Liver (tissue), 3 donors: ENCODE measurements at regions not wholly inside any gene's neighbourhood (a gene's known extent, or its start where the extent isn't known, plus 50 kb on each side); places are given as distances from the start of the nearest gene placed in this dataset.
"Not testable (repeated sequence)": the region's sequence is repeated elsewhere in the genome, so short reads cannot be mapped to it uniquely, and the experiment has no call there.

Experiments used
- EGR1 ChIP-seq, 2 donors: IDR thresholded peaks; 2 replicates each; pipeline ENCODE4 v1.6.1; 2016 to 2018; ENCODE audit warnings: antibody characterized with exemption in 2 of 2, low read depth in 2 of 2
- GABPA ChIP-seq, 2 donors: IDR thresholded peaks in 1 of 2; conservative IDR thresholded peaks in 1 of 2; 2 replicates each; pipeline ENCODE4 v1.6.1; 2016; ENCODE audit warnings: antibody characterized with exemption in 2 of 2, mild to moderate bottlenecking in 1 of 2, moderate library complexity in 1 of 2
- TF ChIP-seq, protein P1 (sequence below): fragments of 150-350 bp; IDR thresholded peaks from 2 replicates; pipeline ENCODE4 v1.5.1; 2017; ENCODE audit warnings: improper control_type of control experiment, low read depth, low read length; ENCODE audit not compliant: missing input control
- donor health status: healthy.
- donor health status: healthy.

DNA sequence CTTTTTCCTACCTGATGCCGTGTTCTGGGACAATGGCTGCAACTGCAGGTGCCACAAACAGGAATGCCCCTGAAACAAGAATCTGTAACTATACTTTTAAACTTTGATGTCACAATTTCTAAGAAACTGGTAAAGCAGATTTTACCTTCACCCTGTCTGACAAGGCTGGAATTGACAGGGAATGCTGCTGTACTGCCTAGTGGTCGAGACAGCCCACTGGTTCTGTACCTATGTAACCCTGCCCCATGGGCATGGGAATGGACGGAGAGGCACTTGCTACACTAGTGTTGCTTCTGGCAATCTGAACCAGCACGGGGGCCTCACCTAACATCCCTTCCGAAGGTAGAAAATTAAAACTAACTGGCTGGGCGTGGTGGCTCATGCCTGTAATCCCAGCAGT, 424.3 kb upstream of the SPATA31A3 start:
- TF ChIP-seq GABPA (IDR thresholded peaks at IDR 0.05 in 1 of 2, conservative IDR thresholded peaks at IDR 0.05 in 1 of 2); EGR1 (IDR thresholded peaks at IDR 0.05; ENCODE audit: low read depth in 2 of 2): not testable (repeated sequence)
- TF ChIP-seq, protein P1, sequence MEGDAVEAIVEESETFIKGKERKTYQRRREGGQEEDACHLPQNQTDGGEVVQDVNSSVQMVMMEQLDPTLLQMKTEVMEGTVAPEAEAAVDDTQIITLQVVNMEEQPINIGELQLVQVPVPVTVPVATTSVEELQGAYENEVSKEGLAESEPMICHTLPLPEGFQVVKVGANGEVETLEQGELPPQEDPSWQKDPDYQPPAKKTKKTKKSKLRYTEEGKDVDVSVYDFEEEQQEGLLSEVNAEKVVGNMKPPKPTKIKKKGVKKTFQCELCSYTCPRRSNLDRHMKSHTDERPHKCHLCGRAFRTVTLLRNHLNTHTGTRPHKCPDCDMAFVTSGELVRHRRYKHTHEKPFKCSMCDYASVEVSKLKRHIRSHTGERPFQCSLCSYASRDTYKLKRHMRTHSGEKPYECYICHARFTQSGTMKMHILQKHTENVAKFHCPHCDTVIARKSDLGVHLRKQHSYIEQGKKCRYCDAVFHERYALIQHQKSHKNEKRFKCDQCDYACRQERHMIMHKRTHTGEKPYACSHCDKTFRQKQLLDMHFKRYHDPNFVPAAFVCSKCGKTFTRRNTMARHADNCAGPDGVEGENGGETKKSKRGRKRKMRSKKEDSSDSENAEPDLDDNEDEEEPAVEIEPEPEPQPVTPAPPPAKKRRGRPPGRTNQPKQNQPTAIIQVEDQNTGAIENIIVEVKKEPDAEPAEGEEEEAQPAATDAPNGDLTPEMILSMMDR: not testable (repeated sequence)
